Lower lobe of right lung (tissue), 2 donors: ENCODE measurements at regions not wholly inside any gene's neighbourhood (a gene's known extent, or its start where the extent isn't known, plus 50 kb on each side); places are given as distances from the start of the nearest gene placed in this dataset.

ENCODE experiments used
- ATAC-seq, 2 donors: fragments of 200-7000 bp; cut with Tn5 transposase; one replicate each; pipeline ENCODE4 v1.9.1; 2020 to 2022; ENCODE audit warnings: mild to moderate bottlenecking in 2 of 2, moderate library complexity in 2 of 2
- DNase-seq: peaks from one replicate; pipeline ENCODE4 v3.0.0-alpha.2; 2020
- H3K27ac ChIP-seq: fragments of 200-600 bp; one replicate; pipeline ENCODE4 v1.8.0; 2022
- H3K27me3 ChIP-seq: fragments of 200-600 bp; one replicate; pipeline ENCODE4 v1.8.0; 2022; ENCODE audit warnings: low read depth
- H3K36me3 ChIP-seq: fragments of 200-600 bp; one replicate; pipeline ENCODE4 v1.8.0; 2022; ENCODE audit warnings: mild to moderate bottlenecking
- H3K4me1 ChIP-seq: fragments of 200-600 bp; one replicate; pipeline ENCODE4 v1.8.0; 2022
- H3K4me3 ChIP-seq: fragments of 200-600 bp; one replicate; pipeline ENCODE4 v1.8.0; 2022; ENCODE audit warnings: mild to moderate bottlenecking
- H3K9me3 ChIP-seq: fragments of 200-600 bp; one replicate; pipeline ENCODE4 v1.8.0; 2022
- CTCF ChIP-seq: fragments of 200-600 bp; IDR thresholded peaks from one replicate; pipeline ENCODE4 v1.8.0; 2022; ENCODE audit warnings: antibody characterized with exemption, mild to moderate bottlenecking
- intact Hi-C: fragments of 100-400 bp; cut with DNase I; formaldehyde crosslinking; loops from one replicate; pipeline ENCODE4 v1.11.0; 2022
- donor health status: DM: no; HTN: yes; CAD: no; lungs with severe emphysema.

- no peak for TF ChIP-seq CTCF
- H3K9me3 ChIP-seq: no peaks in the 10 kb centered on the region
- peaks cover 32% of the 10 kb centered on the region for H3K4me1 ChIP-seq
- DNase-seq (no peak), ATAC-seq (no peak)
- H3K27ac ChIP-seq: peak overlapping the region; percentile 24
- no peaks in the 10 kb centered on the region for H3K27me3 ChIP-seq
- no peaks in the 10 kb centered on the region for H3K36me3 ChIP-seq
- intact Hi-C loops: no loop called here
- no peak overlapping the region for H3K4me3 ChIP-seq
These were observed 82.7 kb upstream of the NEURL1B start for GRCh38 chr5:172558076-172558976.

GRCh38 chr5:172556971-172557461 is 84.0 kb upstream of the NEURL1B start:
- H3K4me3 ChIP-seq: no peak overlapping the region
- DNase-seq: no peak
- no peaks in the 10 kb centered on the region for H3K9me3 ChIP-seq
- H3K27me3 ChIP-seq: no peaks in the 10 kb centered on the region
- intact Hi-C loops: no loop called here
- peak; percentile 35 to 47 for ATAC-seq
- no peaks in the 10 kb centered on the region for H3K36me3 ChIP-seq
- peak overlapping the region; percentile 41 for H3K27ac ChIP-seq
- peaks cover 32% of the 10 kb centered on the region for H3K4me1 ChIP-seq
- no peak for TF ChIP-seq CTCF

GRCh38 chr5:172556262-172556661 is 84.8 kb upstream of the NEURL1B start:
- no peak for TF ChIP-seq CTCF
- DNase-seq: no peak
- Histone ChIP-seq H3K4me3 (no peak overlapping the region), H3K9me3 (no peaks in the 10 kb centered on the region), H3K36me3 (no peaks in the 10 kb centered on the region), H3K27ac (peak overlapping the region; percentile 41), H3K4me1 (peaks cover 32% of the 10 kb centered on the region), H3K27me3 (no peaks in the 10 kb centered on the region)
- intact Hi-C loops: no loop called here
- ATAC-seq: no peak

GRCh38 chr5:172554562-172554961 is 86.5 kb upstream of the NEURL1B start:
- Histone ChIP-seq H3K4me3 (no peak overlapping the region), H3K9me3 (no peaks in the 10 kb centered on the region), H3K27me3 (no peaks in the 10 kb centered on the region), H3K4me1 (peaks cover 32% of the 10 kb centered on the region), H3K36me3 (no peaks in the 10 kb centered on the region), H3K27ac (no peak overlapping the region)
- TF ChIP-seq CTCF: no peak
- no peak for ATAC-seq
- DNase-seq: no peak
- intact Hi-C loops: no loop called here

GRCh38 chr5:172553903-172554302 is 87.2 kb upstream of the NEURL1B start:
- no peaks in the 10 kb centered on the region for H3K27me3 ChIP-seq
- H3K4me1 ChIP-seq: peaks cover 31% of the 10 kb centered on the region
- H3K36me3 ChIP-seq: no peaks in the 10 kb centered on the region
- intact Hi-C loops: no loop called here
- no peak for ATAC-seq
- H3K27ac ChIP-seq: no peak overlapping the region
- TF ChIP-seq CTCF: no peak
- no peaks in the 10 kb centered on the region for H3K9me3 ChIP-seq
- DNase-seq: no peak
- H3K4me3 ChIP-seq: no peak overlapping the region
